SH-SY5Y (cell line): ENCODE measurements at regions not wholly inside any gene's neighbourhood (a gene's known extent, or its start where the extent isn't known, plus 50 kb on each side); places are given as distances from the start of the nearest gene placed in this dataset.

Source experiments
- GATA2 ChIP-seq: IDR thresholded peaks from 2 replicates; pipeline ENCODE4 v1.6.1; 2011; ENCODE audit warnings: mild to moderate bottlenecking, low read depth, low read length
- GATA3 ChIP-seq: IDR thresholded peaks from 2 replicates; pipeline ENCODE4 v1.6.1; 2011; ENCODE audit warnings: low read depth, mild to moderate bottlenecking, low read length, moderate library complexity

DNA sequence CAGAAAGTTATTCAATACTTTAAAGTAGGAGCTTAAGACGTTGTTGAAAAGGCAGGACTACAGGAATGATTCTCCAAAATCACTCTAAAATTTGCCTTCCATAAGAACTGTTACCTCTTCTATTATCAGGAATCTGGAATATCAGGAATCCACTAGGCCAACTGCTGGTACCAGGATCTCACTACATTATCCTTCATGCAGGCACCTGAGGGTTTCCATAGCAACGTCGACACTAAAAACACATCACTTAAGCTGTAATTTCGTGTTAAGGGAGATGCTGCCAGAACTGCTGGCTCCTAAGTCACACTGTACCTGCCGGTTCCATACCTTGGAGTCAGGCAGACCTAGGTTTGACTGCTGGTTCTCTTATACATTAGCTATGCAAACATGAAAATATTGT lies 139.7 kb upstream of the C1orf87 start:
- no peak for TF ChIP-seq GATA2
- TF ChIP-seq GATA3, result no peak
